ENCODE measurements at regions not wholly inside any gene's neighbourhood (a gene's known extent, or its start where the extent isn't known, plus 50 kb on each side); places are given as distances from the start of the nearest gene placed in this dataset.

- Histone ChIP-seq H3K27ac (no peak overlapping the region), H3K4me3 (no peak overlapping the region), H3K9me3 (no peaks in the 10 kb centered on the region), H3K27me3 (no peaks in the 10 kb centered on the region), H3K4me1 (peaks cover 0 to 6% of the 10 kb centered on the region in 2 donors), H3K36me3 (no peaks in the 10 kb centered on the region)
- no peak for TF ChIP-seq CTCF (IDR thresholded peaks at IDR 0.05)
- no peak for DNase-seq (ENCODE audit: low spot score)
These were observed 378.5 kb downstream of the PLPP3 start for GRCh38 chr1:56200896-56201295.

- Histone ChIP-seq H3K4me3 (no peak overlapping the region), H3K27me3 (no peaks in the 10 kb centered on the region), H3K4me1 (peaks cover 0 to 6% of the 10 kb centered on the region in 2 donors), H3K9me3 (no peaks in the 10 kb centered on the region), H3K36me3 (no peaks in the 10 kb centered on the region), H3K27ac (no peak overlapping the region)
- TF ChIP-seq CTCF (IDR thresholded peaks at IDR 0.05): no peak
- DNase-seq (ENCODE audit: low spot score): no peak
These were observed 378.9 kb downstream of the PLPP3 start for GRCh38 chr1:56200442-56200841.

- no peaks in the 10 kb centered on the region for H3K9me3 ChIP-seq
- no peaks in the 10 kb centered on the region for H3K36me3 ChIP-seq
- TF ChIP-seq CTCF (IDR thresholded peaks at IDR 0.05): no peak
- no peak overlapping the region for H3K27ac ChIP-seq
- no peak overlapping the region for H3K4me3 ChIP-seq
- DNase-seq (ENCODE audit: low spot score): no peak
- peaks cover 0 to 6% of the 10 kb centered on the region in 2 donors for H3K4me1 ChIP-seq
- no peaks in the 10 kb centered on the region for H3K27me3 ChIP-seq
These were observed 379.4 kb downstream of the PLPP3 start for GRCh38 chr1:56199956-56200355.

GRCh38 chr1:56199061-56199460, 380.3 kb downstream of the PLPP3 start:
- no peak overlapping the region for H3K27ac ChIP-seq
- no peaks in the 10 kb centered on the region for H3K27me3 ChIP-seq
- H3K36me3 ChIP-seq: no peaks in the 10 kb centered on the region
- no peak for TF ChIP-seq CTCF (IDR thresholded peaks at IDR 0.05)
- H3K4me1 ChIP-seq: peaks cover 0 to 6% of the 10 kb centered on the region in 2 donors
- no peaks in the 10 kb centered on the region for H3K9me3 ChIP-seq
- no peak overlapping the region for H3K4me3 ChIP-seq
- DNase-seq (ENCODE audit: low spot score): no peak

- Histone ChIP-seq H3K27ac (no peak overlapping the region), H3K4me1 (peaks cover 0 to 6% of the 10 kb centered on the region in 2 donors), H3K36me3 (no peaks in the 10 kb centered on the region), H3K4me3 (no peak overlapping the region), H3K27me3 (no peaks in the 10 kb centered on the region), H3K9me3 (no peaks in the 10 kb centered on the region)
- no peak for TF ChIP-seq CTCF (IDR thresholded peaks at IDR 0.05)
- no peak for DNase-seq (ENCODE audit: low spot score)
These were observed 381.4 kb downstream of the PLPP3 start for GRCh38 chr1:56197946-56198345.

- Histone ChIP-seq H3K27ac (no peak overlapping the region), H3K36me3 (no peaks in the 10 kb centered on the region), H3K4me3 (no peak overlapping the region), H3K27me3 (no peaks in the 10 kb centered on the region), H3K4me1 (peaks cover 0 to 6% of the 10 kb centered on the region in 2 donors), H3K9me3 (no peaks in the 10 kb centered on the region)
- no peak for DNase-seq (ENCODE audit: low spot score)
- no peak for TF ChIP-seq CTCF (IDR thresholded peaks at IDR 0.05)
These were observed 382.5 kb downstream of the PLPP3 start for GRCh38 chr1:56196839-56197238.
